ENCODE measurements at regions not wholly inside any gene's neighbourhood (a gene's known extent, or its start where the extent isn't known, plus 50 kb on each side); places are given as distances from the start of the nearest gene placed in this dataset.

- H3K4me3 Mint-ChIP-seq, result no peak overlapping the region
- H3K36me3 Mint-ChIP-seq (ENCODE audit: low read depth), result no peaks in the 10 kb centered on the region
- H3K4me1 Mint-ChIP-seq, result no peaks in the 10 kb centered on the region
- H3K27me3 Mint-ChIP-seq, result no peaks in the 10 kb centered on the region
- DNase-seq (no peak), ATAC-seq (no peak)
- H3K9me3 ChIP-seq (ENCODE audit: control insufficient read depth, low read length, poor library complexity, severe bottlenecking), result no peaks in the 10 kb centered on the region
- no peak overlapping the region for H3K27ac Mint-ChIP-seq
Observed at GRCh38 chr3:90031121-90031520, 923.7 kb downstream of the EPHA3 start.

- no peak for DNase-seq
- Mint-ChIP-seq H3K27ac (no peak overlapping the region), H3K36me3 (ENCODE audit: low read depth) (no peaks in the 10 kb centered on the region), H3K4me1 (no peaks in the 10 kb centered on the region), H3K4me3 (no peak overlapping the region), H3K27me3 (no peaks in the 10 kb centered on the region)
- no peaks in the 10 kb centered on the region for H3K9me3 ChIP-seq (ENCODE audit: control insufficient read depth, low read length, poor library complexity, severe bottlenecking)
- no peak for ATAC-seq
Observed at GRCh38 chr3:90032980-90033641, 925.7 kb downstream of the EPHA3 start.

GRCh38 chr3:90034038-90034437 is 926.6 kb downstream of the EPHA3 start:
- Mint-ChIP-seq H3K27me3 (no peaks in the 10 kb centered on the region), H3K36me3 (ENCODE audit: low read depth) (no peaks in the 10 kb centered on the region), H3K27ac (no peak overlapping the region), H3K4me3 (no peak overlapping the region), H3K4me1 (no peaks in the 10 kb centered on the region)
- ATAC-seq (no peak), DNase-seq (no peak)
- no peaks in the 10 kb centered on the region for H3K9me3 ChIP-seq (ENCODE audit: control insufficient read depth, low read length, poor library complexity, severe bottlenecking)

GRCh38 chr3:90035643-90036042 is 928.2 kb downstream of the EPHA3 start:
- Mint-ChIP-seq H3K4me3 (no peak overlapping the region), H3K4me1 (no peaks in the 10 kb centered on the region), H3K27me3 (no peaks in the 10 kb centered on the region), H3K36me3 (ENCODE audit: low read depth) (no peaks in the 10 kb centered on the region), H3K27ac (no peak overlapping the region)
- no peak for DNase-seq
- ATAC-seq, result no peak
- no peaks in the 10 kb centered on the region for H3K9me3 ChIP-seq (ENCODE audit: control insufficient read depth, low read length, poor library complexity, severe bottlenecking)

- no peaks in the 10 kb centered on the region for H3K36me3 Mint-ChIP-seq (ENCODE audit: low read depth)
- ATAC-seq (no peak), DNase-seq (no peak)
- no peak overlapping the region for H3K27ac Mint-ChIP-seq
- no peak overlapping the region for H3K4me3 Mint-ChIP-seq
- no peaks in the 10 kb centered on the region for H3K9me3 ChIP-seq (ENCODE audit: control insufficient read depth, low read length, poor library complexity, severe bottlenecking)
- H3K27me3 Mint-ChIP-seq, result no peaks in the 10 kb centered on the region
- no peaks in the 10 kb centered on the region for H3K4me1 Mint-ChIP-seq
Observed at GRCh38 chr3:90036939-90037469, 929.6 kb downstream of the EPHA3 start.

- ATAC-seq (no peak), DNase-seq (no peak)
- H3K36me3 Mint-ChIP-seq (ENCODE audit: low read depth), result no peaks in the 10 kb centered on the region
- no peaks in the 10 kb centered on the region for H3K9me3 ChIP-seq (ENCODE audit: control insufficient read depth, low read length, poor library complexity, severe bottlenecking)
- H3K4me1 Mint-ChIP-seq, result no peaks in the 10 kb centered on the region
- no peak overlapping the region for H3K27ac Mint-ChIP-seq
- H3K4me3 Mint-ChIP-seq, result no peak overlapping the region
- no peaks in the 10 kb centered on the region for H3K27me3 Mint-ChIP-seq
Observed at GRCh38 chr3:90039994-90040393, 932.6 kb downstream of the EPHA3 start.

- no peak for DNase-seq
- H3K36me3 Mint-ChIP-seq (ENCODE audit: low read depth), result no peaks in the 10 kb centered on the region
- H3K27ac Mint-ChIP-seq, result no peak overlapping the region
- no peaks in the 10 kb centered on the region for H3K4me1 Mint-ChIP-seq
- no peaks in the 10 kb centered on the region for H3K9me3 ChIP-seq (ENCODE audit: control insufficient read depth, low read length, poor library complexity, severe bottlenecking)
- no peaks in the 10 kb centered on the region for H3K27me3 Mint-ChIP-seq
- H3K4me3 Mint-ChIP-seq, result no peak overlapping the region
- no peak for ATAC-seq
Observed at GRCh38 chr3:90040554-90040953, 933.1 kb downstream of the EPHA3 start.

GRCh38 chr3:90041995-90042394 is 934.6 kb downstream of the EPHA3 start:
- no peaks in the 10 kb centered on the region for H3K9me3 ChIP-seq (ENCODE audit: control insufficient read depth, low read length, poor library complexity, severe bottlenecking)
- Mint-ChIP-seq H3K27ac (no peak overlapping the region), H3K4me1 (no peaks in the 10 kb centered on the region), H3K27me3 (no peaks in the 10 kb centered on the region), H3K36me3 (ENCODE audit: low read depth) (no peaks in the 10 kb centered on the region), H3K4me3 (no peak overlapping the region)
- no peak for ATAC-seq
- no peak for DNase-seq

- DNase-seq, result no peak
- no peak overlapping the region for H3K27ac Mint-ChIP-seq
- no peaks in the 10 kb centered on the region for H3K9me3 ChIP-seq (ENCODE audit: control insufficient read depth, low read length, poor library complexity, severe bottlenecking)
- ATAC-seq, result no peak
- no peaks in the 10 kb centered on the region for H3K36me3 Mint-ChIP-seq (ENCODE audit: low read depth)
- no peaks in the 10 kb centered on the region for H3K4me1 Mint-ChIP-seq
- no peak overlapping the region for H3K4me3 Mint-ChIP-seq
- no peaks in the 10 kb centered on the region for H3K27me3 Mint-ChIP-seq
Observed at GRCh38 chr3:90043287-90043686, 935.9 kb downstream of the EPHA3 start.

- Mint-ChIP-seq H3K27me3 (no peaks in the 10 kb centered on the region), H3K27ac (no peak overlapping the region), H3K36me3 (ENCODE audit: low read depth) (no peaks in the 10 kb centered on the region), H3K4me3 (no peak overlapping the region), H3K4me1 (no peaks in the 10 kb centered on the region)
- no peak for ATAC-seq
- no peak for DNase-seq
- no peaks in the 10 kb centered on the region for H3K9me3 ChIP-seq (ENCODE audit: control insufficient read depth, low read length, poor library complexity, severe bottlenecking)
Observed at GRCh38 chr3:90044084-90044816, 936.8 kb downstream of the EPHA3 start.

- Mint-ChIP-seq H3K27me3 (no peaks in the 10 kb centered on the region), H3K27ac (no peak overlapping the region), H3K36me3 (ENCODE audit: low read depth) (no peaks in the 10 kb centered on the region), H3K4me3 (no peak overlapping the region), H3K4me1 (no peaks in the 10 kb centered on the region)
- no peaks in the 10 kb centered on the region for H3K9me3 ChIP-seq (ENCODE audit: control insufficient read depth, low read length, poor library complexity, severe bottlenecking)
- no peak for DNase-seq
- no peak for ATAC-seq
Observed at GRCh38 chr3:90052425-90052950, 945.1 kb downstream of the EPHA3 start.

- no peak for DNase-seq
- no peaks in the 10 kb centered on the region for H3K36me3 Mint-ChIP-seq (ENCODE audit: low read depth)
Observed at GRCh38 chr3:90054311-90054710, 946.9 kb downstream of the EPHA3 start.

GRCh38 chr3:90055666-90056065 is 948.2 kb downstream of the EPHA3 start:
- DNase-seq (no peak), ATAC-seq (no peak)
- Mint-ChIP-seq H3K4me3 (no peak overlapping the region), H3K27ac (no peak overlapping the region), H3K4me1 (no peaks in the 10 kb centered on the region), H3K27me3 (no peaks in the 10 kb centered on the region), H3K36me3 (ENCODE audit: low read depth) (no peaks in the 10 kb centered on the region)
- H3K9me3 ChIP-seq (ENCODE audit: control insufficient read depth, low read length, poor library complexity, severe bottlenecking), result no peaks in the 10 kb centered on the region

More at GRCh38 chr3:90054311-90054710, 946.9 kb downstream of the EPHA3 start:
- Mint-ChIP-seq H3K27ac (no peak overlapping the region), H3K4me3 (no peak overlapping the region), H3K4me1 (no peaks in the 10 kb centered on the region), H3K27me3 (no peaks in the 10 kb centered on the region)
- no peaks in the 10 kb centered on the region for H3K9me3 ChIP-seq (ENCODE audit: control insufficient read depth, low read length, poor library complexity, severe bottlenecking)
- no peak for ATAC-seq

Data from T-helper 17 cell (primary cell).